ENCODE measurements at regions not wholly inside any gene's neighbourhood (a gene's known extent, or its start where the extent isn't known, plus 50 kb on each side); places are given as distances from the start of the nearest gene placed in this dataset.

DNA sequence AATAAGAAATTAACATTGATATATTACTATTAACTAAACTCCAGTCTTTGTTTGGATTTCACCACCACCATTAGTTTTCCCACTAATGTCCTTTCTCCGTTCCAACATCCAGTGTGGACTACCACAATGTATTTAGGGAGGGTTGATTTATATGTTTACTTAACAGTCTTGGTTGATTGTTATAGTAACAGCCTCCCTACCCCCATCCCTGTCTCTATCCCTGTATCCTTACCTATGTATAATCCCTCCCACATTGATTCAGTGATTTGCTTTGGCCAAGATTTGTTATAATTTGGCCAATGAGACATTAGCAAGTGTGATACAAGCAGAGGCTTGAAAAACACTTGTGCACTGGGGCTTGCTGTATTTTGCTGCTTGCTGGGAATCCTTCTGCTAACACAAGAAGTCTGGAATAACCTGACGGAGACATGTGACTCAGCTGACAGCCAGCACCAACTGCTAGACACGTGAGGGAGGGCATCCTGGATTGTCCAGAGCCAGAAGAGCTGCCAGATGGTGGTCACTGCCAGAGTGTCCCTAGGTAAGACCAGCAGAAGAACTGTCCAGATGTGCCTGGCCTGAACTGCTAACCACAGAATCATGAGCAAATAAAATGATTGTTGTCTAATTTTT lies 51.2 kb upstream of the TCF7 start:
- H3K27ac Mint-ChIP-seq = no peak overlapping the region
- H3K4me1 Mint-ChIP-seq = peaks cover 8% of the 10 kb centered on the region
- H3K9me3 Mint-ChIP-seq = no peaks in the 10 kb centered on the region
- no peak for DNase-seq
- H3K36me3 Mint-ChIP-seq = no peaks in the 10 kb centered on the region
- CTCF ChIA-PET = interaction anchor here (2.4 kb wide), 1 partner anchor 11 kb away, joined by 8 read pairs; no protein-coding TSS in a partner anchor
- peaks cover 27% of the 10 kb centered on the region for H3K27me3 Mint-ChIP-seq
- H3K4me3 Mint-ChIP-seq = no peak overlapping the region

DNA sequence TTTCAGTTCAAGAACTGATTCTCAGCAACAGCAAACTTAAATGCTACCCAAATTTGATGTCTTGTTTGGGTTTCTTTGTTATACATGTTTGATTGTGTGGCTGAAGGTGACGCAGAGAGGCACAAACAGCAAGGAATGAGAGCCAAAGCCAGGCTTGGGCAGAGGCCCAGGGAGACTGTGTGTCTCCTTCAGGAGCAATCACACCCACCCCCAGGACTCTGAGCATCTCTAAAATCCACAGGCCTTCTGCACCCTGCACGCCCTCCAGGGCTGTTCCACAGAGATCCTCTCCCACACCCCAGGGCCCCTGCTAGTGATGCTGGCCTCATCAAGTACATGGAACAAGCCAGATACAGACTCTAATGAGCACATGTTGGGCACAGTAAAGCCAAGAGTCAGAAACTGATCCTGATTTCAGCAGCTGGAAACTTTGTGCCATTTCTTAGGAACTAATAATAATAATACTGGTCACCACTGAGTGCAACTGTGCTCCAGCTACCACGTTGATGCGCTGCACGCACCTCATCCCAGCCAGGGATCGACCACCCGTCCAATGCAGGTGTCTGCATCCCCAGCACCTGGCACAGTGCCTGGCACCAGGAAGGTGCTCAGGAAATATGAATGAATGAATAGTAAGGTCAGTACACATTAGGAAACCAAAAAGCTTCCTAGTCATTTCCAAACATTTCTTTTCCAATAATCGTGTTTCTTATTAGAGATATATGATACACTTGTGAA lies 54.6 kb upstream of the TCF7 start:
- DNase-seq = no peak
- Mint-ChIP-seq H3K4me3 (no peak overlapping the region), H3K27ac (no peak overlapping the region), H3K9me3 (no peaks in the 10 kb centered on the region), H3K27me3 (peaks cover 20% of the 10 kb centered on the region), H3K4me1 (peaks cover 5% of the 10 kb centered on the region), H3K36me3 (no peaks in the 10 kb centered on the region)
- CTCF ChIA-PET = interaction anchor here (0.7 to 1.4 kb wide), 4 partner anchors 9 to 108 kb away, joined by 3 to 4 read pairs (median 4); no protein-coding TSS in a partner anchor

DNA sequence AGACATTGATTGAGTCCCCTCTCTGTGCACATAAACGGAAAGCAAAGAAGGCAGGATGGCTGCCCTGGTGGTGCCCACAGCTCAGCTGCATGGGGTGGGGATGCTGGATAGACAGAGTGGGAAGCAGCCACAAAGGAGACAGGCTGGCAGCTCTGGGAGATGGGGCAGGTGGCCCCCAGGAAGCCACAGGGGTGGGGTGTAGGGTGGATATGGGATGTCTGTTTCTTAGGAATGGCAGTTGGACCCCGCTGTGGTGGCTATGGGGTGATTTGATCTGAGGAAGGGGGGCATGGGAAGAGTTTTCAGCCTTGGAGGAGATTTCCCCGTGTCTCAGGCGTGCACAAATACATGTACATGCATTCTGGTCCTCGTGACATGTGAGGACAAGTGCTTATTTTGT lies 50.2 kb upstream of the VDAC1 start:
- no peak overlapping the region for H3K4me3 Mint-ChIP-seq

More for the DNA sequence above, 50.2 kb upstream of the VDAC1 start:
- Mint-ChIP-seq H3K9me3 (no peaks in the 10 kb centered on the region), H3K27me3 (peaks cover 6% of the 10 kb centered on the region), H3K36me3 (no peaks in the 10 kb centered on the region), H3K4me1 (peaks cover 37% of the 10 kb centered on the region), H3K27ac (peak overlapping the region; percentile 55)
- CTCF ChIA-PET = interaction anchor here (1.8 to 6.1 kb wide), 3 partner anchors 14 to 86 kb away, joined by 8 to 50 read pairs (median 16); no protein-coding TSS in a partner anchor
- no peak for DNase-seq

Data from activated naive CD4-positive, alpha-beta T cell treated with anti-CD3 and anti-CD28 coated beads, Interleukin-2, amount 10 ng/mL, durations not matched to agents 7 days and 5 days (primary cell).